ENCODE measurements at regions not wholly inside any gene's neighbourhood (a gene's known extent, or its start where the extent isn't known, plus 50 kb on each side); places are given as distances from the start of the nearest gene placed in this dataset.
A peak's percentile ranks its signal among the peaks of the same experiment; 100 is the strongest.

DNA sequence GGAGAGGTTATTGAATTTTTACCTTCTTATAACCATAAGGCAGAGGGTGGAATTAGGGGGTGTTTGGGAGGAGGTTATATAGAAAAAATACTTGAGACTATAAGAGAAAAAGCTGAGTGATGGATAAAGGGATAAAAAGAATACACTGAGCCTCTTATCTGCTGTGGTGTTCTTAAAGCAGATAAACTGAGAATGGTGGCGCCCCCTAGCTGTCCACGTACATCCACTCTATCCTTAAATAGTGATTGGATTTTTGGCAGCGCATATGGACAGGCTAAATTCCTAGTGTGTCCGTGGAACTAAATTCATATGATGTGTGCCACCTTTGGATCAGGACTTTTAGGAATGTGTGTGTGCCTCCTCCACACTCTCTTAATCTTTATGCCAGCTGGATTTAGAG lies 121.1 kb downstream of the OXSM start:
- Mint-ChIP-seq H3K27me3 (ENCODE audit: insufficient read depth, low read depth) (no peaks in the 10 kb centered on the region), H3K27ac (no peak overlapping the region), H3K9me3 (no peaks in the 10 kb centered on the region), H3K4me3 (no peak overlapping the region), H3K4me1 (no peaks in the 10 kb centered on the region), H3K36me3 (no peaks in the 10 kb centered on the region)
- no peak overlapping the region for H3K27ac ChIP-seq
- H3F3A ChIP-seq (ENCODE audit: low read depth): no peaks in the 10 kb centered on the region
- no peak overlapping the region for H3K4me2 ChIP-seq
- no peaks in the 10 kb centered on the region for H3K9me3 ChIP-seq (ENCODE audit: low read depth)
- no peaks in the 10 kb centered on the region for H4K20me1 ChIP-seq (ENCODE audit: low read depth)
- H3K9ac ChIP-seq: no peak overlapping the region
- H3K79me2 ChIP-seq (ENCODE audit: low read depth): no peaks in the 10 kb centered on the region
- peak; percentile 65 for DNase-seq (ENCODE audit: low spot score)
- no peaks in the 10 kb centered on the region for H3K36me3 ChIP-seq
- H2AFZ ChIP-seq (replicated peaks): no peak overlapping the region
- H3K27me3 ChIP-seq: no peaks in the 10 kb centered on the region
- peaks cover 7% of the 10 kb centered on the region for H3K4me1 ChIP-seq
- H3K4me3 ChIP-seq: no peak overlapping the region
- no peak for TF ChIP-seq EZH2phosphoT487 (IDR thresholded peaks at IDR 0.05)
- TF ChIP-seq, protein P1, sequence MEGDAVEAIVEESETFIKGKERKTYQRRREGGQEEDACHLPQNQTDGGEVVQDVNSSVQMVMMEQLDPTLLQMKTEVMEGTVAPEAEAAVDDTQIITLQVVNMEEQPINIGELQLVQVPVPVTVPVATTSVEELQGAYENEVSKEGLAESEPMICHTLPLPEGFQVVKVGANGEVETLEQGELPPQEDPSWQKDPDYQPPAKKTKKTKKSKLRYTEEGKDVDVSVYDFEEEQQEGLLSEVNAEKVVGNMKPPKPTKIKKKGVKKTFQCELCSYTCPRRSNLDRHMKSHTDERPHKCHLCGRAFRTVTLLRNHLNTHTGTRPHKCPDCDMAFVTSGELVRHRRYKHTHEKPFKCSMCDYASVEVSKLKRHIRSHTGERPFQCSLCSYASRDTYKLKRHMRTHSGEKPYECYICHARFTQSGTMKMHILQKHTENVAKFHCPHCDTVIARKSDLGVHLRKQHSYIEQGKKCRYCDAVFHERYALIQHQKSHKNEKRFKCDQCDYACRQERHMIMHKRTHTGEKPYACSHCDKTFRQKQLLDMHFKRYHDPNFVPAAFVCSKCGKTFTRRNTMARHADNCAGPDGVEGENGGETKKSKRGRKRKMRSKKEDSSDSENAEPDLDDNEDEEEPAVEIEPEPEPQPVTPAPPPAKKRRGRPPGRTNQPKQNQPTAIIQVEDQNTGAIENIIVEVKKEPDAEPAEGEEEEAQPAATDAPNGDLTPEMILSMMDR (IDR thresholded peaks at IDR 0.05): peak; percentile 71

GRCh38 chr3:25911525-25912295 lies 121.8 kb downstream of the OXSM start:
- Mint-ChIP-seq H3K36me3 (no peaks in the 10 kb centered on the region), H3K4me3 (no peak overlapping the region), H3K9me3 (no peaks in the 10 kb centered on the region), H3K27ac (no peak overlapping the region), H3K27me3 (ENCODE audit: insufficient read depth, low read depth) (no peaks in the 10 kb centered on the region), H3K4me1 (no peaks in the 10 kb centered on the region)
- H2AFZ ChIP-seq (replicated peaks): no peak overlapping the region
- H3K4me3 ChIP-seq: no peak overlapping the region
- TF ChIP-seq EZH2 (IDR thresholded peaks at IDR 0.05): no peak
- no peaks in the 10 kb centered on the region for H3K27me3 ChIP-seq
- no peaks in the 10 kb centered on the region for H3K79me2 ChIP-seq (ENCODE audit: low read depth)
- no peaks in the 10 kb centered on the region for H3K9me3 ChIP-seq (ENCODE audit: low read depth)
- peaks cover under 1% of the 10 kb centered on the region for H3K4me1 ChIP-seq
- no peak for DNase-seq (ENCODE audit: low spot score)
- H3K9ac ChIP-seq: no peak overlapping the region
- H3K27ac ChIP-seq: no peak overlapping the region
- H3F3A ChIP-seq (ENCODE audit: low read depth): no peaks in the 10 kb centered on the region
- H4K20me1 ChIP-seq (ENCODE audit: low read depth): no peaks in the 10 kb centered on the region
- no peaks in the 10 kb centered on the region for H3K36me3 ChIP-seq
- no peak overlapping the region for H3K4me2 ChIP-seq

- H3K4me3 ChIP-seq: no peak overlapping the region
- DNase-seq (ENCODE audit: low spot score): no peak
- H3K79me2 ChIP-seq (ENCODE audit: low read depth): no peaks in the 10 kb centered on the region
- no peaks in the 10 kb centered on the region for H3K27me3 ChIP-seq
- no peaks in the 10 kb centered on the region for H3K36me3 Mint-ChIP-seq
- no peaks in the 10 kb centered on the region for H3K27me3 Mint-ChIP-seq (ENCODE audit: insufficient read depth, low read depth)
- H3K4me2 ChIP-seq: no peak overlapping the region
- no peak overlapping the region for H3K4me3 Mint-ChIP-seq
- H3K36me3 ChIP-seq: no peaks in the 10 kb centered on the region
- TF ChIP-seq, protein P1 (IDR thresholded peaks at IDR 0.05): no peak
- TF ChIP-seq EZH2 (IDR thresholded peaks at IDR 0.05) (no peak), EZH2phosphoT487 (IDR thresholded peaks at IDR 0.05) (no peak)
- no peaks in the 10 kb centered on the region for H3K4me1 Mint-ChIP-seq
- no peaks in the 10 kb centered on the region for H3K9me3 ChIP-seq (ENCODE audit: low read depth)
- no peak overlapping the region for H3K27ac Mint-ChIP-seq
- no peaks in the 10 kb centered on the region for H3K9me3 Mint-ChIP-seq
- H4K20me1 ChIP-seq (ENCODE audit: low read depth): no peaks in the 10 kb centered on the region
- H3K4me1 ChIP-seq: no peaks in the 10 kb centered on the region
- no peak overlapping the region for H3K9ac ChIP-seq
- no peak overlapping the region for H2AFZ ChIP-seq (replicated peaks)
- H3F3A ChIP-seq (ENCODE audit: low read depth): no peaks in the 10 kb centered on the region
- no peak overlapping the region for H3K27ac ChIP-seq
Observed at GRCh38 chr3:25913179-25913578, 123.3 kb downstream of the OXSM start.

DNA sequence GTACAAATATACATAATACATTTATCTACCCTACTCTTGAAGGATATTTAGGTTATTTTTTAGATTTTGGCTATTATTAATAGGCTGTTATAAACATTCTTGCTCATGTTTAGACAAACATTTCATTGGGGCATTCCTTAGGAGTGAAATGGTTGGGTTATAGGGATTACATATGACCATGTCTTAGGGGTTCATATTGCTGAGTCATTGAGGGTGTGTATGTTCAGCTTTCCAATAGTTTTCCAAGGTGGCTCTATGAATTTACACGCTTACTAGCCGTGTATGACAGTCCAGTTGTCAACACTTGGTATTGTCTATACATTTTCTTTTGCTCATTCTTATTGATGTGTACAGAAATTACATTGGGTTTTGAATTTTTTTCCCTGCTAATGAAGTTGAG lies 125.8 kb downstream of the OXSM start:
- no peak overlapping the region for H3K4me3 Mint-ChIP-seq
- Histone ChIP-seq H3K9me3 (ENCODE audit: low read depth) (no peaks in the 10 kb centered on the region), H3K4me3 (no peak overlapping the region)

More for the DNA sequence above, 125.8 kb downstream of the OXSM start:
- H3K27ac Mint-ChIP-seq: no peak overlapping the region
- H3K36me3 ChIP-seq: no peaks in the 10 kb centered on the region
- H3K9me3 Mint-ChIP-seq: no peaks in the 10 kb centered on the region
- TF ChIP-seq, protein P1 (IDR thresholded peaks at IDR 0.05): no peak
- no peak for TF ChIP-seq EZH2 (IDR thresholded peaks at IDR 0.05)
- TF ChIP-seq EZH2phosphoT487 (IDR thresholded peaks at IDR 0.05): no peak
- no peak overlapping the region for H2AFZ ChIP-seq (replicated peaks)
- no peaks in the 10 kb centered on the region for H3K4me1 Mint-ChIP-seq
- no peak overlapping the region for H3K9ac ChIP-seq
- no peaks in the 10 kb centered on the region for H3K27me3 Mint-ChIP-seq (ENCODE audit: insufficient read depth, low read depth)
- no peaks in the 10 kb centered on the region for H3K79me2 ChIP-seq (ENCODE audit: low read depth)
- no peak overlapping the region for H3K27ac ChIP-seq
- no peaks in the 10 kb centered on the region for H3K36me3 Mint-ChIP-seq
- H3F3A ChIP-seq (ENCODE audit: low read depth): no peaks in the 10 kb centered on the region
- H4K20me1 ChIP-seq (ENCODE audit: low read depth): no peaks in the 10 kb centered on the region
- no peak for DNase-seq (ENCODE audit: low spot score)
- H3K4me2 ChIP-seq: no peak overlapping the region
- H3K27me3 ChIP-seq: no peaks in the 10 kb centered on the region
- no peaks in the 10 kb centered on the region for H3K4me1 ChIP-seq
